Endothelial cell of umbilical vein (primary cell): ENCODE measurements at regions not wholly inside any gene's neighbourhood (a gene's known extent, or its start where the extent isn't known, plus 50 kb on each side); places are given as distances from the start of the nearest gene placed in this dataset.

Source experiments
- CTCF ChIP-seq, 2 donors: IDR thresholded peaks; 1 replicate in 1 of 2; 2 replicates in 1 of 2; pipeline ENCODE4 v1.5.1; 2011; ENCODE audit warnings: low read length in 2 of 2, mild to moderate bottlenecking in 2 of 2, moderate library complexity in 2 of 2, control low read depth in 1 of 2, inconsistent platforms in 1 of 2, low read depth in 1 of 2; ENCODE audit not compliant: insufficient read depth in 1 of 2; ENCODE audit errors: extremely low read depth in 1 of 2
- FOS ChIP-seq: IDR thresholded peaks from 2 replicates; pipeline ENCODE4 v1.6.1; 2011; ENCODE audit warnings: mild to moderate bottlenecking, low read length, moderate library complexity, borderline replicate concordance; ENCODE audit not compliant: insufficient read depth
- MYC ChIP-seq: IDR thresholded peaks from one replicate; pipeline ENCODE4 v1.6.1; 2011; ENCODE audit warnings: mild to moderate bottlenecking, low read depth, low read length
- POLR2A ChIP-seq: IDR thresholded peaks from 2 replicates; pipeline ENCODE4 v1.6.1; 2012; ENCODE audit warnings: low read depth, mild to moderate bottlenecking, control low read depth, low read length

GRCh38 chr5:130964231-130965202, 200.5 kb downstream of the HINT1 start:
- TF ChIP-seq CTCF (IDR thresholded peaks at IDR 0.05; ENCODE audit: extremely low read depth in 1 of 2, insufficient read depth in 1 of 2, low read depth in 1 of 2, low read length in 2 of 2) (no peak), POLR2A (no peak), MYC (no peak), FOS (no peak)
